ENCODE measurements at regions not wholly inside any gene's neighbourhood (a gene's known extent, or its start where the extent isn't known, plus 50 kb on each side); places are given as distances from the start of the nearest gene placed in this dataset.

GRCh38 chr17:31678431-31678830 is 180.6 kb downstream of the COPRS start (continued):
- TF ChIP-seq THAP12 (CRISPR knock-in tag; IDR thresholded peaks at IDR 0.05) (no peak), U2AF2 (optimal IDR thresholded peaks at IDR 0.05; ENCODE audit: low read depth, low read length) (no peak), GTF2A2 (tag; IDR thresholded peaks at IDR 0.05) (no peak), RBM22 (IDR thresholded peaks at IDR 0.05; ENCODE audit: low read depth, low read length, poor library complexity, severe bottlenecking) (no peak), THRAP3 (IDR thresholded peaks at IDR 0.05; ENCODE audit: borderline replicate concordance) (no peak), E2F3 (CRISPR knock-in tag; IDR thresholded peaks at IDR 0.05) (no peak), MAFF (IDR thresholded peaks at IDR 0.05; ENCODE audit: low read length) (no peak)

- Histone ChIP-seq H3K36me3 (ENCODE audit: control insufficient read depth, insufficient read depth, low read length) (no peaks in the 10 kb centered on the region), H4K20me1 (replicated peaks; ENCODE audit: control insufficient read depth, insufficient read depth, low read length) (no peaks in the 10 kb centered on the region), H3K27me3 (ENCODE audit: control insufficient read depth in 2 of 2, insufficient read depth in 2 of 2, low read length in 2 of 2) (peaks cover 8 to 23% of the 10 kb centered on the region in 2 experiments; a peak in 4 of 5 replicates), H2AFZ (ENCODE audit: low read depth, low read length) (no peak overlapping the region), H3K79me2 (ENCODE audit: control insufficient read depth, insufficient read depth, low read length) (no peaks in the 10 kb centered on the region), H3K4me3 (no peak overlapping the region), H3K4me2 (ENCODE audit: insufficient read depth, low read length) (no peak overlapping the region), H3K9me1 (ENCODE audit: control insufficient read depth, insufficient read depth, low read length) (no peaks in the 10 kb centered on the region), H3K9ac (ENCODE audit: insufficient read depth in 1 of 2, low read depth in 2 of 2, low read length in 2 of 2) (no peak overlapping the region), H3K9me3 (replicated peaks; ENCODE audit: control insufficient read depth, insufficient read depth, low read depth, low read length) (no peaks in the 10 kb centered on the region), H3K27ac (ENCODE audit: extremely low read depth, low read depth, low read length) (no peak overlapping the region), H3K4me1 (replicated peaks in 1 of 2; ENCODE audit: control insufficient read depth in 2 of 2, insufficient read depth in 2 of 2, low read length in 2 of 2) (no peaks in the 10 kb centered on the region)
- no TSS peak for BruUV-seq (replicated peaks)
- ChIA-PET POLR2A (interaction anchor here (0.7 to 1.3 kb wide), 2 partner anchors 9 to 274 kb away, joined by 4 read pairs; no protein-coding TSS in a partner anchor), CTCF (ENCODE audit: low intra/inter-chr PET ratio) (no interaction called here)
- WGBS (ENCODE audit: insufficient coverage, low coverage, missing lambda C conversion rate), result 0% methylated on average over 6 of the region's 6 CpGs
- FAIRE-seq, result no peak
- in situ Hi-C loops (cut with MboI), result no loop called here
- DNase-seq (ENCODE audit: extremely low read depth in 1 of 4, low spot score in 3 of 4), result no peak
- TF ChIP-seq ZNF778 (CRISPR knock-in tag; IDR thresholded peaks at IDR 0.05), result no peak
- ATAC-seq, result no peak
- intact Hi-C loops (cut with micrococcal nuclease), result no loop called here
Observed at GRCh38 chr17:31677681-31678080, 181.4 kb downstream of the COPRS start.
